RWPE2 (cell line): ENCODE measurements at regions not wholly inside any gene's neighbourhood (a gene's known extent, or its start where the extent isn't known, plus 50 kb on each side); places are given as distances from the start of the nearest gene placed in this dataset.

Experiments used
- ATAC-seq: fragments of 200-7000 bp; cut with Tn5 transposase; 3 replicates; pipeline ENCODE4 v1.9.1; 2021; ENCODE audit warnings: low read depth
- DNase-seq: peaks from one replicate; pipeline ENCODE4 v3.0.0-alpha.2; 2020; ENCODE audit warnings: low spot score
- H3K27ac ChIP-seq: fragments of 450-650 bp; 2 replicates; pipeline ENCODE4 v1.5.1; 2017; ENCODE audit warnings: mild to moderate bottlenecking; ENCODE audit not compliant: poor library complexity, severe bottlenecking
- H3K27me3 ChIP-seq: fragments of 250-450 bp; sonication (Bioruptor Pico); 2 replicates; pipeline ENCODE4 v1.5.1; 2021; ENCODE audit warnings: mild to moderate bottlenecking, moderate library complexity; ENCODE audit not compliant: insufficient read depth, poor library complexity, severe bottlenecking
- H3K36me3 ChIP-seq: fragments of 250-450 bp; sonication (Bioruptor Pico); 2 replicates; pipeline ENCODE4 v1.5.1; 2020; ENCODE audit warnings: low read depth, mild to moderate bottlenecking, moderate library complexity
- H3K4me1 ChIP-seq: fragments of 250-450 bp; sonication (Bioruptor Pico); 2 replicates; pipeline ENCODE4 v1.5.1; 2021; ENCODE audit warnings: mild to moderate bottlenecking, moderate library complexity; ENCODE audit not compliant: insufficient read depth, poor library complexity, severe bottlenecking
- H3K4me3 ChIP-seq: fragments of 250-450 bp; sonication (Bioruptor Pico); 2 replicates; pipeline ENCODE4 v1.5.1; 2021; ENCODE audit warnings: mild to moderate bottlenecking, moderate library complexity; ENCODE audit not compliant: severe bottlenecking
- H3K9me3 ChIP-seq: fragments of 250-450 bp; sonication (Bioruptor Pico); 2 replicates; pipeline ENCODE4 v1.5.1; 2021; ENCODE audit warnings: mild to moderate bottlenecking, moderate library complexity; ENCODE audit not compliant: severe bottlenecking
- CTCF ChIP-seq: fragments of 450-650 bp; IDR thresholded peaks from one replicate; pipeline ENCODE4 v1.5.1; 2017; ENCODE audit warnings: mild to moderate bottlenecking, moderate library complexity; ENCODE audit not compliant: poor library complexity, severe bottlenecking

GRCh38 chr16:87101903-87102302 lies 215.3 kb downstream of the C16orf95 start:
- Histone ChIP-seq H3K36me3 (no peaks in the 10 kb centered on the region), H3K9me3 (no peaks in the 10 kb centered on the region), H3K27me3 (peaks cover 6% of the 10 kb centered on the region), H3K4me3 (no peak overlapping the region), H3K27ac (no peak overlapping the region), H3K4me1 (no peaks in the 10 kb centered on the region)
- ATAC-seq, result no peak
- DNase-seq, result no peak
- no peak for TF ChIP-seq CTCF

- Histone ChIP-seq H3K9me3 (no peaks in the 10 kb centered on the region), H3K27ac (no peak overlapping the region), H3K4me1 (no peaks in the 10 kb centered on the region), H3K36me3 (no peaks in the 10 kb centered on the region), H3K4me3 (no peak overlapping the region), H3K27me3 (peaks cover 5% of the 10 kb centered on the region)
- no peak for ATAC-seq
- no peak for TF ChIP-seq CTCF
- DNase-seq, result no peak
These were observed 210.0 kb downstream of the C16orf95 start for GRCh38 chr16:87107201-87107600.

- H3K4me3 ChIP-seq, result no peak overlapping the region
- DNase-seq, result no peak
- no peaks in the 10 kb centered on the region for H3K36me3 ChIP-seq
- no peaks in the 10 kb centered on the region for H3K9me3 ChIP-seq
- no peak for ATAC-seq
- no peaks in the 10 kb centered on the region for H3K4me1 ChIP-seq
- no peak overlapping the region for H3K27ac ChIP-seq
- peaks cover 5% of the 10 kb centered on the region for H3K27me3 ChIP-seq
- no peak for TF ChIP-seq CTCF
These were observed 208.9 kb downstream of the C16orf95 start for GRCh38 chr16:87108278-87108677.

- Histone ChIP-seq H3K9me3 (no peaks in the 10 kb centered on the region), H3K4me3 (no peak overlapping the region), H3K4me1 (no peaks in the 10 kb centered on the region), H3K27me3 (peaks cover 5% of the 10 kb centered on the region), H3K36me3 (no peaks in the 10 kb centered on the region), H3K27ac (no peak overlapping the region)
- ATAC-seq (no peak), DNase-seq (no peak)
- TF ChIP-seq CTCF, result no peak
These were observed 208.3 kb downstream of the C16orf95 start for GRCh38 chr16:87108941-87109340.

- TF ChIP-seq CTCF, result no peak
- no peaks in the 10 kb centered on the region for H3K36me3 ChIP-seq
- H3K9me3 ChIP-seq, result no peaks in the 10 kb centered on the region
- ATAC-seq (no peak), DNase-seq (no peak)
- no peak overlapping the region for H3K4me3 ChIP-seq
- H3K27ac ChIP-seq, result no peak overlapping the region
- no peaks in the 10 kb centered on the region for H3K4me1 ChIP-seq
- no peaks in the 10 kb centered on the region for H3K27me3 ChIP-seq
These were observed 202.4 kb downstream of the C16orf95 start for GRCh38 chr16:87114832-87115231.
